Small intestine (tissue), 7 donors: ENCODE measurements at regions not wholly inside any gene's neighbourhood (a gene's known extent, or its start where the extent isn't known, plus 50 kb on each side); places are given as distances from the start of the nearest gene placed in this dataset.

Source experiments
- DNase-seq, 2 donors: peaks; one replicate each; pipeline versions ENCODE4 v3.0.0 to v3.0.0-alpha.2; 2013
- FAIRE-seq: peaks from 2 replicates; lab custom pipeline; 2012; peaks lifted over from hg19 to GRCh38; lab: Jason Lieb, UNC
- H3K27ac ChIP-seq, 3 donors: one replicate each; pipeline ENCODE4 v1.5.1; 2013; ENCODE audit warnings: low read length in 2 of 3, mild to moderate bottlenecking in 2 of 3, control low read depth in 1 of 3, inconsistent platforms in 1 of 3, low read depth in 1 of 3, moderate library complexity in 1 of 3
- H3K27me3 ChIP-seq, 3 donors: one replicate each; pipeline ENCODE4 v1.6.1; 2013; ENCODE audit warnings: low read length in 3 of 3, inconsistent platforms in 1 of 3; ENCODE audit not compliant: control insufficient read depth in 3 of 3, insufficient read depth in 3 of 3
- H3K36me3 ChIP-seq, 3 donors: one replicate each; pipeline ENCODE4 v1.6.1; 2013; ENCODE audit warnings: low read length in 3 of 3, inconsistent platforms in 1 of 3, low read depth in 1 of 3, mild to moderate bottlenecking in 1 of 3, moderate library complexity in 1 of 3; ENCODE audit not compliant: control insufficient read depth in 3 of 3, insufficient read depth in 2 of 3
- H3K4me1 ChIP-seq, 3 donors: one replicate each; pipeline ENCODE4 v1.6.1; 2013; ENCODE audit warnings: low read length in 2 of 3, inconsistent platforms in 1 of 3, low read depth in 1 of 3, mild to moderate bottlenecking in 1 of 3, moderate library complexity in 1 of 3; ENCODE audit not compliant: control insufficient read depth in 3 of 3, insufficient read depth in 2 of 3
- H3K4me3 ChIP-seq, 3 donors: one replicate each; pipeline ENCODE4 v1.5.1; 2013; ENCODE audit warnings: low read length in 3 of 3, control low read depth in 1 of 3, inconsistent platforms in 1 of 3, low read depth in 1 of 3, mild to moderate bottlenecking in 1 of 3, moderate library complexity in 1 of 3
- H3K9me3 ChIP-seq, 2 donors: one replicate each; pipeline ENCODE4 v1.6.1; 2013; ENCODE audit warnings: low read depth in 1 of 2, low read length in 1 of 2; ENCODE audit not compliant: control insufficient read depth in 2 of 2, insufficient read depth in 1 of 2
- WGBS, 3 donors: extraction: QIAGEN DNeasy Blood & Tissue Kit; methylation state at CpG; one replicate each; pipeline ENCODE4 v1.1.7; 2013; 5-methylcytosine and 5-hydroxymethylcytosine counted together
- donor health status: healthy with polysubstance abuse.
- donor health status: control.
- donor health status: control.
- donor health status: Bipolar disorder and iron deficiency.
- donor health status: healthy.

DNA sequence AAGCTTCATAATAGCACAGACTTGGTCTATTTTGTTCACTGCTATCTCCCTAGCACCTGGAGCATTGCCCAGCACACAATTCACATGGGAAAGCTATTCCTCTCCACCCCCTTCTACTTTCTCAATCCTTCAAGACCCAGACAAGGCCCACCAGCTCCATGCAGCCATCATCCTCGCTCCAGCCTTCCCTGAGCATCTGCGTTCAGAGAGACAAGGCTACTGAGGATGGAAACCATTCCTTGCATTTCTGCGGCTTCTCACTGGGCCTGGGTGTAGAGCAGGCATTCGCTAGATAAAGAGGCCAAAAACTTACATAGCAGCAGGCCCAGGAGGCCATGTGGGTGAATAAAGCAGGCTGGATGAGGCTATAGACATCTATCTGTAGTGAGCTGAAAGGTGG, 530.8 kb downstream of the BUD13 start:
- FAIRE-seq (no peak), DNase-seq (no peak)
- WGBS, 3 donors, result 87 to 90% (median 90%) methylated on average over 4 of the region's 4 CpGs
- Histone ChIP-seq H3K27me3 (peaks cover 0 to 6% (median 0%) of the 10 kb centered on the region in 3 donors), H3K36me3 (no peaks in the 10 kb centered on the region), H3K4me3 (no peak overlapping the region), H3K4me1 (no peaks in the 10 kb centered on the region), H3K27ac (no peak overlapping the region), H3K9me3 (no peaks in the 10 kb centered on the region)

DNA sequence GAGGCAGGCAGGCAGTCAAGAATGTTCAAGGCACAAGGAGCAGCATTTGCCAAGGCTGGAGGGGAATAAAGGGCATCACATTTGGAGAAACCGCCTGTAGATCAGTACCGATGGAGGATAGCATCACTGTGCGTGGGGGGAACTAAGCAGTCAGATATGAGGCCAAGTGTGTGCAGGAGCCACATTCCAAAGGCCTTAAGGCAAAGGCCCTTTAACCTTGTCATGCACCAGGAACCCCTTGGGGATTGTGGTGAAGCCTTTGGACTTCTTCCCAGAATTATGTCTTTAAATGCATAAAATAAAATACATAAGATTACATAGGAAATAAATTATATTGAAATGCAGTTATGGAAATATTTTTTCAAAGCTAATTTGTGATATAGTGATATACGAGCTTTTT, 532.1 kb downstream of the BUD13 start:
- FAIRE-seq, result no peak

DNA sequence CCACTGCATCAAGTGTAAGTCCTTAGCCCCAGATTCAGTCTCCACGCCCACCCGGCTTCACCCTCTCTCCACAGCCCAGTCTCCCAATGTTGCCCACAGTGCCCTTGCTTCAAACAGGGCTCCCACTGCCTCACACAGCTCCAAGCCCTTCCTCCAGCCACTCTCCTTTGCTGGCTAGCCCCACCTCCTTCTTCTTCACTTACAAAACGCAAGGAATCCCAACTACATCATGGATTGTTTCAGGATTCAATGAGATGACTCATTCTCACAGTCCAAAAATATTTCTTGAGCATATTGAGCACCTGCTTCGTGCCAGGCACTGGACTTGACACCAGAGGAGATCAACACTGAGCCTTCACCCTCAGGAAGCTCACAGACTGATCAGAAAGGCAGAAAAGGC, 533.5 kb downstream of the BUD13 start:
- H3K9me3 ChIP-seq, result no peaks in the 10 kb centered on the region
- no peak overlapping the region for H3K4me3 ChIP-seq
- H3K27ac ChIP-seq, result no peak overlapping the region
- H3K27me3 ChIP-seq, result no peaks in the 10 kb centered on the region
- no peaks in the 10 kb centered on the region for H3K36me3 ChIP-seq
- WGBS, 3 donors, result 65 to 72% (median 71%) methylated on average over 4 of the region's 4 CpGs
- DNase-seq, result no peak
- H3K4me1 ChIP-seq, result no peaks in the 10 kb centered on the region
- no peak for FAIRE-seq

More for the DNA sequence above, 532.1 kb downstream of the BUD13 start:
- no peaks in the 10 kb centered on the region for H3K9me3 ChIP-seq
- peaks cover 0 to 2% (median 0%) of the 10 kb centered on the region in 3 donors for H3K27me3 ChIP-seq
- no peak overlapping the region for H3K27ac ChIP-seq
- H3K4me3 ChIP-seq, result no peak overlapping the region
- 70 to 85% (median 76%) methylated on average over 4 of the region's 4 CpGs for WGBS, 3 donors
- DNase-seq, result no peak
- H3K4me1 ChIP-seq, result no peaks in the 10 kb centered on the region
- no peaks in the 10 kb centered on the region for H3K36me3 ChIP-seq

DNA sequence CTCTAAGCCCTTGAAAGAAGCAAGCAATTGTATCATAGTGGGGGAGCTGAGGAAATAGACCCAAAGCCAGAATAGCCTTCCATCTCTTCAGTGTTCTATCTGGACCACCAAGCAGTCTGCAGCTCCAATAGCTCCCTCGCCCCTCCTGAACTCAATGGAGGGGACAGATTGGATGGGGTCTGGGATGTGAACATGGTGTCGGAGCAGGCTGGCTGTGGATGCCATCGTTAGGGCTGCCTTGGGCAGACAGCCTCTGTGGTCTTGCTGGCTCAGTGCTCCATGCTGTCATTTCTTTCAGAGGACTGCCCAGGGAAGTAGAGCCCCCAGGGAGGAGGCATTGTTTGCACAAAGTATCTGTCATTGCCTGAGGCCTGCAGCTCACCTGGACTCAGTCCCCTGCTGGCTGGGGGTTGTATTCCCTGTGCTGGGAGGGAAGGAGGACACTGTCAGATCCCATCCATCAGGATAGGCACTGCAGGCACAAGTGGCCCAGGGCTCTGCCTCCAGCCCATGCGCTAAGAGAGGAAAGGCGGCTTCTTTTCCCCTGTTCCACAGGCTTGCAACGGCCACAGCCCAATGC, 537.7 kb downstream of the BUD13 start:
- Histone ChIP-seq H3K27me3 (peaks cover 0 to 3% (median 0%) of the 10 kb centered on the region in 3 donors), H3K36me3 (no peaks in the 10 kb centered on the region), H3K4me3 (no peak overlapping the region), H3K9me3 (no peaks in the 10 kb centered on the region), H3K27ac (no peak overlapping the region), H3K4me1 (no peaks in the 10 kb centered on the region)
- DNase-seq (no peak), FAIRE-seq (no peak)
- WGBS, 3 donors, result 77 to 80% (median 77%) methylated on average over 6 of the region's 6 CpGs

DNA sequence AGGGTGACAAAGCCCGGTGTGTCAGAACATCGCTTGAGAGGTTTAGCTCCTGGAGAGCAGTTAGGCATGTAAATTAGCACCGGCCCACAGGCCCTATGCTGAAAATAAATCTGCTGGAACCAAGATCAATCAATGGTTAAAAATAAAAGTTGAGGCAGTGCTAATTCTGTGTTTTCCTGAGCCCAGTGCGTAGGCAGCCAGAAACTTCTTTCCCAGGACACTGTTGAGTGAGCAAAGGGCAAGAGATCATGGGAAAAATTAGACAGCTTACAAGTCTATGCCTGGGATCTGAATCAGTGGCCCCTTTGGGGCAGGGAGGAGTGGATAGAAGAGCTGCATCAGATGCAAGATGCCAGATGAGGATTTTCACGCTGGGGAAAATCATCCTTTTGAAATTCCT, 539.2 kb downstream of the BUD13 start:
- H3K36me3 ChIP-seq, result no peaks in the 10 kb centered on the region
- FAIRE-seq, result no peak
- no peak overlapping the region for H3K27ac ChIP-seq
- no peaks in the 10 kb centered on the region for H3K9me3 ChIP-seq
- no peak overlapping the region for H3K4me3 ChIP-seq
- no peaks in the 10 kb centered on the region for H3K4me1 ChIP-seq
- WGBS, 3 donors, result 59 to 81% (median 62%) methylated on average over 5 of the region's 5 CpGs
- H3K27me3 ChIP-seq, result peaks cover 0 to 3% (median 0%) of the 10 kb centered on the region in 3 donors
- no peak for DNase-seq

DNA sequence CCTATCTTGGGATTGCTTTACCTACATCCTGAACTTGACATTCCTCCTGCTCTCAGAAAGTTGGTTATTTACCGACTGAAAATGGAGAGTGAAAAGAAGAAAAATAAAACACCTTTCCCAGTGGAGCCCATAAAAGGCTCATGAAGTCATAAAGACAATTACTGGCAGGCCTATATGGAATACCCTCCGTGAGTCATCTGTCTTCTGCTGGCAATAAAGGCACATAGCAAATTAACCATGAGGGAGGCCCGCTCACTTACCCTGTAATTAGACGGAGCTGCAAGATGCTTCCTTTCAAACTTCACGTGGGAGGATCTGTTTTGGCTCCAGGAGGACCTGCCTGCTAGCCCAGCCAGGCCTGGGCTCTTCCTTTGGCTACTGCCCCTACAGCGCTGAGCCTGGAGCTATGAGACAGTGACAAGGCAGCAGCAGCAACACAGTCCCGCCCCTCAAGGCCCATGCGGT, 540.4 kb downstream of the BUD13 start:
- DNase-seq, result peak in 1 of 2 donors; percentile 32
- Histone ChIP-seq H3K27ac (no peak overlapping the region), H3K4me1 (no peaks in the 10 kb centered on the region), H3K9me3 (no peaks in the 10 kb centered on the region), H3K4me3 (no peak overlapping the region), H3K27me3 (peaks cover 0 to 4% (median 3%) of the 10 kb centered on the region in 3 donors), H3K36me3 (no peaks in the 10 kb centered on the region)
- WGBS, 3 donors, result 28 to 45% (median 31%) methylated on average over 8 of the region's 8 CpGs
- no peak for FAIRE-seq

DNA sequence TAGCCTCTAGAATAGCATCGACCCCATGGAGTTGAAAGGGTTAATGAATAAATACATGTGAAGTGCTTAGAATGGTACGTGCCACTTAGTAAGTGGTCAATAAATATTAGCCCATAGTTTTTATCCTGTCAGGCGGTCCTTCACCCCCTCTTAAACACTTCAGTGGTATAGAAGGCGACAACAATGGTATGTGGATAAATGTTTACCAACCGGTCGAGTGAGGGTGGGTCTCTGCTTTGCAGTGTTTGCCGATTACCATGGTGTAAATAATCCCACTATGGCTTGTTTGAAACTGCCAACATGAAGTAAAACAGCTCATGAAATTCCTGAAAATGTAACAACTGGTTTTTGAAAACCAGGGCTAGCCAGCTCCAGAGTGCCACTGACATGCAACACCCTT, 541.2 kb downstream of the BUD13 start:
- WGBS, 3 donors, result 75 to 80% (median 76%) methylated on average over 7 of the region's 7 CpGs
- no peaks in the 10 kb centered on the region for H3K36me3 ChIP-seq
- peaks cover 3 to 4% (median 3%) of the 10 kb centered on the region in 3 donors for H3K27me3 ChIP-seq
- DNase-seq (no peak), FAIRE-seq (no peak)
- no peak overlapping the region for H3K27ac ChIP-seq
- no peak overlapping the region for H3K4me3 ChIP-seq
- H3K4me1 ChIP-seq, result no peaks in the 10 kb centered on the region
- no peaks in the 10 kb centered on the region for H3K9me3 ChIP-seq

DNA sequence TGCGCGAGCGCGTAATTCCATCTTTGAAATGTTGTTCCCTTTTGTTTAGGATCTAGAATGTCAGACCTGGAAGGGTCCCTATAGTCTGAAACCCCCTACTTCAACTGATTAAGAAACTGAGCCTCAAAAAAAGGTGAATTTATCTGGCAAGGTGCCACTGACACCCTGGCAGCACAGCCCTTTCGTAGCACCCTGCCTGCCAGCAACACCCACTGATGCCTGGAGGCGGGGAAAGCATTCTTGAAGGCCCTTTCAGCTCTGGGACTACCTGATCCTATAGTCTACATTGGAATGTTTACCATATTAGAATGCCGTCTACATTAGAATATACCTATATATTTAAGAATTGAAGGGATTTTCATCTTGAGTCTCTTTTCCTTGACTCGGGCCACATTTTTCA, 542.3 kb downstream of the BUD13 start:
- peaks cover 3 to 4% (median 4%) of the 10 kb centered on the region in 3 donors for H3K27me3 ChIP-seq
- H3K4me1 ChIP-seq, result no peaks in the 10 kb centered on the region
- H3K36me3 ChIP-seq, result no peaks in the 10 kb centered on the region
- no peak overlapping the region for H3K27ac ChIP-seq
- no peak for FAIRE-seq
- no peak for DNase-seq
- H3K4me3 ChIP-seq, result no peak overlapping the region
- H3K9me3 ChIP-seq, result no peaks in the 10 kb centered on the region
- WGBS, 3 donors, result 90 to 94% (median 92%) methylated on average over 8 of the region's 8 CpGs
